GM18907 (cell line): ENCODE measurements at regions not wholly inside any gene's neighbourhood (a gene's known extent, or its start where the extent isn't known, plus 50 kb on each side); places are given as distances from the start of the nearest gene placed in this dataset.

Source experiments
- ATAC-seq: cut with Tn5 transposase; IDR thresholded peaks from one replicate; pipeline ENCODE4 v1.9.1; 2021; ENCODE audit warnings: mild to moderate bottlenecking, moderate library complexity; ENCODE audit not compliant: unreplicated experiment

- no peak for ATAC-seq
Observed at GRCh38 chr21:35770101-35770945, 290.0 kb downstream of the SETD4 start.

DNA sequence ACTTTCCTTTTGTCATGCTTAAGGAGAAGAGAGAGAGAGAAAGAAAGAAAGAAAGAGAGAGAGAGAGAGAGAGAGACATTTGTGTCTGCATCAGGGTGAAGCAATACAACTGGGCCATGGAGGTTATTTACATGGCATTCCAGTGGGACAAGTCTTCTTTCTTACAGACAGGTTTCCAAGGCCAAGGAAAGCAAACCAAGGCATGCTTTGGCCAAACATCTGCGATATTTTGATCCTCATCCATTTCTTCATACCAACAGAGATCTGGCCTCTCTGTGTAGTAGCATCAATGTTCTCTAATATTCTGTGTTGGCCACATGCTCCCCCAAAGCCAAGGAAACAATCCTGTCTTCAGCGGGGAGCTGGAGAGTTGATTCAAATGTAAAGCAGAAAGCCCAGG is 292.1 kb downstream of the SETD4 start:
- ATAC-seq: no peak

DNA sequence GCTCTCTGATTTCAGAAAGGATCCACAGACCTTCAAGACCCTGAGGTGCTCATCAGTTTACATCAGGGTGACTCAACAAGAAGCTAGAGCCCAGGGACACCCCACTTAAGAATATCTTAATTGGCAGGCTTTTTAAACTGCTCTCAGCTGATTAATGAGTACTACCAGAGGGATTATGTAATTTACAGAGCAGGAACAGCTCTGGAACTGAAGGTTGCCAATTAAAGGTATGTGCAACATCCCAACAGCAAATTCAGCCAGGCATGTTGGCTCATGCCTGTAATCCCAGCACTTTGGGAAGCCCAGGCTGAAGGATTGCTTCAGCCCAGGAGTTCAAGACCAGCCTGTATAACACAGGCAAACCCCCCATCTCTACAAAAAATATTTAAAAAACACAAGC is 295.7 kb downstream of the SETD4 start:
- no peak for ATAC-seq

- no peak for ATAC-seq
Observed at GRCh38 chr21:35764077-35764476, 296.2 kb downstream of the SETD4 start.

GRCh38 chr21:35754583-35754982 is 305.7 kb downstream of the SETD4 start:
- no peak for ATAC-seq

GRCh38 chr21:35753308-35753707 is 307.0 kb downstream of the SETD4 start:
- ATAC-seq: no peak

DNA sequence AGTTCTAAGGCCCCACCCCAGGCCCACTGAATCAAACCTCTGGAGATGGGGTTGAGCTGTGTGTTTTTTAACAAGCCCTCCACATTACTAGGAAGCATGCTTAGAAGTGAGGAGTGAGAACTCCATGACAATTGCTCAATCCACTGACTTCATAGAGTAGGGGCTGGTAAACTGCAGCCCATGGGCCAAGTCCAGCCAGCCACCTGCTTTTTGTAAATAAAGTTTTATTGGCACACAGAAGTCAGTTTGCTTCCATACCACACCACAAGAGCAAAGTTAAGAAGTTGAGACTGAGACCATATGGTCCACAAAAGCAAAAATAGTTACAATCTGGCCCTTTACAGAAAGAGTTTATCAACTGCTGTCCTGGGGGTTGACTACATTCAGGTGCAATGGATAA is 309.2 kb downstream of the SETD4 start:
- ATAC-seq: no peak

DNA sequence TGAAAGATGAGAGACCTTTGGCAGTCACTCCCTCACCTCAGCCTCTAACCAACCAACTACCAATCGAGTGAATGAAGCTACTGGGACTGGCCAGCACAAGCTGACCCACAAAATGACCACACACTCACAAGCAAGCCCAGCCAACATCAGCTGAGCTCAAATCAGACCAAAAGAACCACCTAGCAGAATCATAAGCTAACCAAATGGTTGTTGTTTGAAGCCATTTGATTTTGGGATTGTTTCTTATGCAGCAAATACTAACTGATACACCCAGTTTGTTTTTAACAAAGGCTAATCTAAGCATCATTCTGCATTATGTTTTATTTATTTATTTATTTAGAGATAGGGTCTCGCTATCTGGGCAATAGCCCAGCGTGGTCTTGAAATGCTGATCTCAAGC is 310.4 kb downstream of the SETD4 start:
- ATAC-seq: no peak

GRCh38 chr21:35748678-35749314 is 311.5 kb downstream of the SETD4 start:
- ATAC-seq: no peak

DNA sequence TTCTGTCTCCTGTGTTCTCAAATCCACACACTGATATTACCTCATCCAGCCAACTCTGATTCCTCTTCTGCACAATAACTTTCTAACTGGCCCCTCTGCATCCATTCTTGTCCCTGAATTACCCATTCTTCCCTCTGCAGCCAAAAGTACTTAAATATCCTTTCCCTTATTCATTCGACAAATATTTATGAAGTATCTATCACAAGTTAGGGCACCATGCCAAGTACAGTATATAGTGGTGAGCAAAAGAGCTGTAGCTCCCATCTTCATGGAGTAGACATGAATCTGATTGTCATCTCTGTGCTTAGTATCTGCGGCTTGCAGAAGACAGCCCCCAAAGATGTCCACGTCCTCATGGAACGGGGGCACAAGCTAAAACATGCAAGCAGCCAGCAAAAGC is 316.8 kb downstream of the SETD4 start:
- ATAC-seq: no peak

DNA sequence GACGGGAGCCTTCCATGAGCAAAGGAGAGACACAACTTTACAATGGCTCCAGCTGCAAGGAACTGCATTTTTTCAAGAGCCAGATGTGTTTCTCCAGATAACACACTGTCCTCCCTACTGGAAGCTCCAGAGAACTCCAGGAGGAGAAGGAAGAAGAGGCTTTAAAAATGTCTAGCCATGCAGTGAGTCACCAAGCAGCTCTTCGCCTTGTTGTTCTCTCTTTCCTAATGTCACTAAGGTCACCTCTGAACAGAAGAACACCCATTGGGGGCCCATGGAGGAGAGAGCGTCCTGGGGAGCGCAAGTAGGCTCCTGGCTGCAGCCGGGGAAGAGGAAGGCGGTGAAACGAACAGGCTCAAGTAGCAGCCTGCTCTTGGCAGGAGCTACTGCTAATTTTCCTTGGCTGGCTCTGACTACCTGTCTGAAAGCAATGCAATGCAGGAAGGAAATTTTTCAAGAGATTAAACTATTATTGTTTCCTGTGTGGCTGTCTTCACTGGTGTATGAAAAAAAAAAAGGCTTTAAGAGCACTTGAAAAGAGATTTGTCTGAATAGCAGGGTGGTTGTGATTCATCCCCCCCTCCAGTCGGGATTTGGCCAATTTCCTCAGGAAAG is 321.9 kb downstream of the SETD4 start:
- ATAC-seq: no peak

DNA sequence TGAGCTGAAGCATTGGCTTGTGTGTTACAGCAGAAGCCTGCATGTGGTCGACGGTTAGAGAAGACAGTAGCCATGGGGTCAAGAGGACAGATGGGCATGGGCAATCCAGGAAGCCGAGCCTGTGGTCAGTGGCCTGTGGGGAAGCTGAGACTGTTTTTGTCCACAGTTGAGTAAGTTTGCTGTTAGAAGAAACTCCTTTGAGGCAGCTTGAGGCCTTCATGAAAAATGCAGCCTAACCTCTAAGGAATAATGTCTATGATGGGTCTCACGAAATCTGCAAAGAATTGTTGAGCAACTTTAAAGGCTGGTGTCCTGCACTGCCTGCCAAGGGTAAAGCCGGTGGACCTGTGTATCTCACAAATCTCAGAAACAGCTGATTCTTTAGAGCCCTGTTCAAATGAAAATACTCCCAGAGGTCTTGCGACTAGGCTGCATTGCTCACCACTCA is 322.4 kb downstream of the SETD4 start:
- no peak for ATAC-seq

- ATAC-seq: no peak
Observed at GRCh38 chr21:35737449-35737848, 322.9 kb downstream of the SETD4 start.

GRCh38 chr21:35732788-35733187 is 327.5 kb downstream of the SETD4 start:
- no peak for ATAC-seq

GRCh38 chr21:35730325-35730724 is 330.0 kb downstream of the SETD4 start:
- ATAC-seq: no peak

DNA sequence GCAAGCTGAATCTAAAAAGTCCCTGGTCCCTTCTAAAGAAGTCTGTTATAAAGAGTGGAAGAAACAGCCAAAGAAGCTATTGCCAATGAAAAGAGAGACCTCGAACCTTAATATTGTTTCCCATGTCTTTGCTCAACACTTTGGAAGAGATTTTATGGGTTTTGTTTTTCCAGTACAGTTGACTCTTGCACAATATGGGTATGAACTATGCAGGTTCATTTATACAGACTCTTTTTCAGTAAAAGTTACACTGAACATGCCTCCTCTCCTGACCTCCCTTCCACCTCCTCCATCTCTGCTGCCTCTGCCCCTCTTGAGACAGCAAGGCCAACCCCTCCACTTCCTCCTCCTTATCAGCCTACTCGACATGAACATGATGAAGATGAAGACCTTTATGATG is 332.5 kb downstream of the SETD4 start:
- ATAC-seq: no peak

GRCh38 chr21:35724156-35724555 is 336.2 kb downstream of the SETD4 start:
- no peak for ATAC-seq

DNA sequence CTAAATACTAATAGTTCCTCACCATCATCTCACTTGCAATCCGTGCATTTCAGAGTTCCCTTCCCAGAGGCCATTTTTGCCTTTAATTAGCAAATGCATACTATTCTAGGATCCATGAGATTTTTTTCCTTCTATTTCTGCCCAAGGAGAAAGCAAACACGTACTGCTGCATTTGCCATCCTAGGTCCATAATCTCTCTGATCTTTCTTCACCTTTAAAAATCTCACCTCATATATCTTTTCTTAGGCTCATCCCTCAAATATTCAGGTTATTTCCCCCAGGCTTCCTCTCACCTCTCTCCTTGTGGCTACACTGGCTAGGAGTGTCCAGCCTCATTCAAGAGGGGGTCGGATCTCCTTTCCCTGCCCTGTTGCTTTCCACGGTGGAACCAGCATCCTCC is 338.6 kb downstream of the SETD4 start:
- ATAC-seq: no peak

GRCh38 chr21:35720208-35720731 is 340.1 kb downstream of the SETD4 start:
- ATAC-seq: no peak

DNA sequence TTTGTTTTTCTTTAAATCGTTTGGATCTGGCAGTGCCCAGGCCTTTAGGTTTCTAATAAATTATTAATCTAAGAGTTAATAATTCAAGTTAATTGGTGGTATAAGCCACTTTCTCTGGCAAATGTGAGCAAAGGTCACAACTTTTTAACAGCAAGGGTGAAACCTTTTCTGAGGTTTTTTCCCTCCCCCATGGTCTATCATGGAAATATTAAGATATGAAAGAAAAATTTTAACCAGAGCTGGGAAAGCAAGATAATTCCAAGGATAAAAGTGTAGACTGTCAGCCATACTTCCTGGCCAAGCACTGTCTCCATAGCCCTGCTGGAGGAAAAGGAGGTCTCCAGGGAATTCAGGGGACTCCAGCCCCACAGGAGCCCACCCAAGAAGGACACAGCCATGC is 341.2 kb downstream of the SETD4 start:
- no peak for ATAC-seq

DNA sequence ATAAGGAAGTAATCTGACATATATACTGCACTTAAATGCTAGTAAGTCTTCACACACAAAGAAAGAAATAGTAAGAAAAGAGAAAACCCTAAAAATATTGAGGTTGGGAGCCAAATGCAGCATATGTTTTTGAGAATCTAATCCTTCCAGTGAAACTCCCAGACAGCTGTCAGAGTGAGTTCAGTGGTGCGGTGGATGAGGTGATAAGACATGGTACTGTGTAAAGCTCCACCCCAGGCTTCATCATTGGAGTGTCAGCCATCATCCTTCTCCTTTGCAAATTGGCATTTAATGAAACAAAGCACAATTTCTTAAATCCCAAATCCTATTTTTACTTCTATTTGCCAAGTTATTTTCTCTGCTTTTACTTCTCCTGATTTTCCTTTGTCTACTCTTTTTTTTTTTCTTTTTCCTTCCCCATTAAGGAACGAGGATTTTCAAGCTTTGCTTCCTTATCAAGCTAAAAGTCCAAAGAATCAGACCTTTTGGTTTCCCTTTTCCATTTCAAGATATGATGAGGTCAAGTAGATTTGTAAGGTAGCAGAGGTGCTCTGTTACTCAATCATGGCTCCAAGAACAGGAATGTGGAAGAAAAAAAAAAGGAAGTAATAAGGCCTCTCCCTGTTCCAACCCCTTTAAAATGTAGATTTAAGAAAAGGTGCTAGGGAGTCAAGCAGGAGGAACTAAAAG is 343.3 kb downstream of the SETD4 start:
- no peak for ATAC-seq
